ENCODE measurements at regions not wholly inside any gene's neighbourhood (a gene's known extent, or its start where the extent isn't known, plus 50 kb on each side); places are given as distances from the start of the nearest gene placed in this dataset.
A peak's percentile ranks its signal among the peaks of the same experiment; 100 is the strongest.
"Not testable (repeated sequence)": the region's sequence is repeated elsewhere in the genome, so short reads cannot be mapped to it uniquely, and the experiment has no call there.

- intact Hi-C loops (cut with DNase I), result no loop called here
- DNase-seq, result no peak
Measured at GRCh38 chrX:67288156-67288555, 255.7 kb upstream of the AR start.

- intact Hi-C loops (cut with DNase I), result no loop called here
- no peak for DNase-seq
Measured at GRCh38 chrX:67289055-67289499, 254.7 kb upstream of the AR start.

- intact Hi-C loops (cut with DNase I), result no loop called here
- no peak for DNase-seq
Measured at GRCh38 chrX:67290489-67291220, 253.2 kb upstream of the AR start.

- intact Hi-C loops (cut with DNase I), result no loop called here
Measured at GRCh38 chrX:67295924-67296323, 247.9 kb upstream of the AR start.

GRCh38 chrX:67296395-67296794 lies 247.4 kb upstream of the AR start:
- intact Hi-C loops (cut with DNase I), result no loop called here
- DNase-seq, result no peak

More at GRCh38 chrX:67295924-67296323, 247.9 kb upstream of the AR start:
- DNase-seq, result no peak

GRCh38 chrX:67317725-67318124 lies 226.1 kb upstream of the AR start:
- no peak for DNase-seq
- intact Hi-C loops (cut with DNase I), result no loop called here

GRCh38 chrX:67328476-67328875 lies 215.3 kb upstream of the AR start:
- no peak for DNase-seq
- intact Hi-C loops (cut with DNase I), result no loop called here

- intact Hi-C loops (cut with DNase I), result no loop called here
Measured at GRCh38 chrX:67334323-67334722, 209.5 kb upstream of the AR start.

GRCh38 chrX:67338262-67338661 lies 205.6 kb upstream of the AR start:
- no peak for DNase-seq
- intact Hi-C loops (cut with DNase I), result no loop called here

More at GRCh38 chrX:67334323-67334722, 209.5 kb upstream of the AR start:
- DNase-seq, result no peak

GRCh38 chrX:67342138-67342537 lies 201.7 kb upstream of the AR start:
- no peak for DNase-seq
- intact Hi-C loops (cut with DNase I), result no loop called here

GRCh38 chrX:67346225-67346624 lies 197.6 kb upstream of the AR start:
- DNase-seq, result no peak
- intact Hi-C loops (cut with DNase I), result no loop called here

GRCh38 chrX:67346667-67347066 lies 197.2 kb upstream of the AR start:
- no peak for DNase-seq
- intact Hi-C loops (cut with DNase I), result no loop called here

- DNase-seq, result no peak
- intact Hi-C loops (cut with DNase I), result no loop called here
Measured at GRCh38 chrX:67347145-67347544, 196.7 kb upstream of the AR start.

GRCh38 chrX:67351411-67351810 lies 192.4 kb upstream of the AR start:
- DNase-seq, result no peak
- intact Hi-C loops (cut with DNase I), result no loop called here

GRCh38 chrX:67353651-67354370 lies 190.0 kb upstream of the AR start:
- DNase-seq, result no peak
- intact Hi-C loops (cut with DNase I), result no loop called here

GRCh38 chrX:67361267-67361666 lies 182.6 kb upstream of the AR start:
- intact Hi-C loops (cut with DNase I); DNase-seq: not testable (repeated sequence)

- DNase-seq, result no peak
- intact Hi-C loops (cut with DNase I), result no loop called here
Measured at GRCh38 chrX:67384403-67384802, 159.4 kb upstream of the AR start.

- intact Hi-C loops (cut with DNase I), result no loop called here
- DNase-seq, result peak in 2 of 10 donors; percentile 56 to 70
Measured at GRCh38 chrX:67408423-67409079, 135.3 kb upstream of the AR start.

GRCh38 chrX:67415937-67416336 lies 127.9 kb upstream of the AR start:
- no peak for DNase-seq
- intact Hi-C loops (cut with DNase I), result no loop called here

GRCh38 chrX:67426946-67427345 lies 116.9 kb upstream of the AR start:
- intact Hi-C loops (cut with DNase I), result no loop called here
- no peak for DNase-seq

- DNase-seq, result no peak
- intact Hi-C loops (cut with DNase I), result no loop called here
Measured at GRCh38 chrX:67435536-67435935, 108.3 kb upstream of the AR start.

GRCh38 chrX:67436867-67437266 lies 107.0 kb upstream of the AR start:
- intact Hi-C loops (cut with DNase I), result no loop called here
- no peak for DNase-seq
